ENCODE measurements at regions not wholly inside any gene's neighbourhood (a gene's known extent, or its start where the extent isn't known, plus 50 kb on each side); places are given as distances from the start of the nearest gene placed in this dataset.

DNA sequence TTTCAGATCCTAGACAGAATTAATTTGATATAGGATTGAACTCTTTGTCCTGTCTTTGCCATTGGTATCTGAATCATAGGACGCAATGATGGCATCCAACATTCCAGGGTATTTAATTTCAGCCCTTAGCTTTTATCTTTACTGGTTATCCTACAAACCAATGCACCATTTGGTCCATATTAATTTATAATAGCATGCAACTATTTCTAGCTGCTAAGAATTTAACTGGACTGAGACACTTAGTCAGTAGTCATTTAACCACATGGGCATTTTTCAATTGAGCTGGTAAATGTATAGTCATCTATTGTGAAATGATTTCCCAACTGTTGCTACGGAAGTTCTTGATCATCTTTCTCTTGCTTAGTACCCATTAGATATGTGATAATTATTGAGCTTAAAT is 141.1 kb downstream of the CD164 start:
- CTCF ChIA-PET = no interaction called here

DNA sequence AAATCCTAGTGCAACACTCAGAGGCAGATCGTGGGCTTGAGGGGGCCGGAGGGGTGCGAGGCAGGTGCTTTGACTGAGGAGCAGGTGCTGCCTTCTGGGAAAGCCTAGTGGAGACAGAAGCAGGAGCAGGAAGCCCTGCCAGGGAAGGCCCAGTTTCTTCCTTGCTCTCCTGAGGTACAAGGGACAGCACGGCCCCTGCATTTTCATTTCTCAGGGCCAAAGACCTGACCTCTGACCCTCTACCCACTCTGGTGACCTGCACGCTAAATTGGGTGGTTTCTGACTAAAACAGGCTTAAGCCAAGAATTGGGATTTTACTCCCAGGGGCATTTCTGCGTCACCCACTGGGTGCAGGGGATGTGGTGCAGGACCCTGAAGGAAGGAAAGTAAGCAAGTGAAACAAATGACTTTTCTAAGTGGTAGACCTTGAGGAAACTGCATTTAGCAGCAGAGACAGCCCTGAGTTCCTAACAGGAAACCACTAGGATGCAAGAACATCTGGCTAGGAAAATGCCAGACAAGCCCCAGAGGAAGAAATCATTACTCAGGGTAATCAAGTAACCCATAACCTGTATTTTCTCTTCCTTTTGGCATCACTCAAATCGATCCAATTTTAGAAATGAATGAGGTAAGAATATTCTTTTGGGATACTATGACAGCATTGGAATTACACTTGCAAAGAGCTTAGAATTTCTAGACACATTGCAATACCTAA is 141.7 kb downstream of the CD164 start:
- ChIA-PET CTCF (no interaction called here), POLR2A (no interaction called here)
- Histone ChIP-seq H3K9me3 (no peaks in the 10 kb centered on the region), H3K4me3 (no peak overlapping the region), H3K4me1 (no peaks in the 10 kb centered on the region), H3K4me2 (no peak overlapping the region), H3K27ac (no peak overlapping the region)
- WGBS (ENCODE audit: missing lambda C conversion rate) = 65% methylated on average over 6 of the region's 7 CpGs
- no peak for DNase-seq (ENCODE audit: low read depth in 1 of 2, low spot score in 1 of 2)
- TF ChIP-seq, protein P1, sequence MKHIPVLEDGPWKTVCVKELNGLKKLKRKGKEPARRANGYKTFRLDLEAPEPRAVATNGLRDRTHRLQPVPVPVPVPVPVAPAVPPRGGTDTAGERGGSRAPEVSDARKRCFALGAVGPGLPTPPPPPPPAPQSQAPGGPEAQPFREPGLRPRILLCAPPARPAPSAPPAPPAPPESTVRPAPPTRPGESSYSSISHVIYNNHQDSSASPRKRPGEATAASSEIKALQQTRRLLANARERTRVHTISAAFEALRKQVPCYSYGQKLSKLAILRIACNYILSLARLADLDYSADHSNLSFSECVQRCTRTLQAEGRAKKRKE (CRISPR knock-in tag; IDR thresholded peaks at IDR 0.05; ENCODE audit: low read depth) = no peak
- FAIRE-seq = no peak
- no peak for ATAC-seq

More for the DNA sequence above, 141.1 kb downstream of the CD164 start:
- H3K4me3 ChIP-seq = no peak overlapping the region
- H3K27ac ChIP-seq = no peak overlapping the region
- no peak for DNase-seq (ENCODE audit: low read depth in 1 of 2, low spot score in 1 of 2)
- TF ChIP-seq CHD4 (IDR thresholded peaks at IDR 0.05; ENCODE audit: borderline replicate concordance) (no peak), BHLHE40 (IDR thresholded peaks at IDR 0.05; ENCODE audit: low read depth, low read length) (no peak), RAD21 (conservative IDR thresholded peaks at IDR 0.05 in 1 of 2, IDR thresholded peaks at IDR 0.05 in 1 of 2) (no peak), HDAC2 (IDR thresholded peaks at IDR 0.05) (no peak), RNF2 (IDR thresholded peaks at IDR 0.05; ENCODE audit: borderline replicate concordance, low read depth) (no peak), HOXA7 (CRISPR knock-in tag; IDR thresholded peaks at IDR 0.05) (no peak), HOXB13 (CRISPR knock-in tag; IDR thresholded peaks at IDR 0.05; ENCODE audit: low read depth) (no peak), FOXS1 (CRISPR knock-in tag; IDR thresholded peaks at IDR 0.05) (no peak), TFCP2L1 (CRISPR knock-in tag; IDR thresholded peaks at IDR 0.05) (no peak), RARB (CRISPR knock-in tag; IDR thresholded peaks at IDR 0.05) (no peak), HEYL (CRISPR knock-in tag; IDR thresholded peaks at IDR 0.05) (no peak), SMC3 (IDR thresholded peaks at IDR 0.05) (no peak)
- TF ChIP-seq, protein P2, sequence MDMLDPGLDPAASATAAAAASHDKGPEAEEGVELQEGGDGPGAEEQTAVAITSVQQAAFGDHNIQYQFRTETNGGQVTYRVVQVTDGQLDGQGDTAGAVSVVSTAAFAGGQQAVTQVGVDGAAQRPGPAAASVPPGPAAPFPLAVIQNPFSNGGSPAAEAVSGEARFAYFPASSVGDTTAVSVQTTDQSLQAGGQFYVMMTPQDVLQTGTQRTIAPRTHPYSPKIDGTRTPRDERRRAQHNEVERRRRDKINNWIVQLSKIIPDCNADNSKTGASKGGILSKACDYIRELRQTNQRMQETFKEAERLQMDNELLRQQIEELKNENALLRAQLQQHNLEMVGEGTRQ (IDR thresholded peaks at IDR 0.05) = no peak
- TF ChIP-seq, protein P3, sequence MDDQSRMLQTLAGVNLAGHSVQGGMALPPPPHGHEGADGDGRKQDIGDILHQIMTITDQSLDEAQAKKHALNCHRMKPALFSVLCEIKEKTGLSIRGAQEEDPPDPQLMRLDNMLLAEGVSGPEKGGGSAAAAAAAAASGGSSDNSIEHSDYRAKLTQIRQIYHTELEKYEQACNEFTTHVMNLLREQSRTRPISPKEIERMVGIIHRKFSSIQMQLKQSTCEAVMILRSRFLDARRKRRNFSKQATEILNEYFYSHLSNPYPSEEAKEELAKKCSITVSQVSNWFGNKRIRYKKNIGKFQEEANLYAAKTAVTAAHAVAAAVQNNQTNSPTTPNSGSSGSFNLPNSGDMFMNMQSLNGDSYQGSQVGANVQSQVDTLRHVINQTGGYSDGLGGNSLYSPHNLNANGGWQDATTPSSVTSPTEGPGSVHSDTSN (IDR thresholded peaks at IDR 0.05) = no peak
- TF ChIP-seq, protein P1 (CRISPR knock-in tag; IDR thresholded peaks at IDR 0.05; ENCODE audit: low read depth) = no peak
- 91% methylated on average over 2 of the region's 2 CpGs for WGBS (ENCODE audit: missing lambda C conversion rate)
- no peak overlapping the region for H3K4me2 ChIP-seq
- FAIRE-seq = no peak
- H3K4me1 ChIP-seq = no peaks in the 10 kb centered on the region
- ATAC-seq = no peak
- POLR2A ChIA-PET = no interaction called here
- H3K9me3 ChIP-seq = no peaks in the 10 kb centered on the region

DNA sequence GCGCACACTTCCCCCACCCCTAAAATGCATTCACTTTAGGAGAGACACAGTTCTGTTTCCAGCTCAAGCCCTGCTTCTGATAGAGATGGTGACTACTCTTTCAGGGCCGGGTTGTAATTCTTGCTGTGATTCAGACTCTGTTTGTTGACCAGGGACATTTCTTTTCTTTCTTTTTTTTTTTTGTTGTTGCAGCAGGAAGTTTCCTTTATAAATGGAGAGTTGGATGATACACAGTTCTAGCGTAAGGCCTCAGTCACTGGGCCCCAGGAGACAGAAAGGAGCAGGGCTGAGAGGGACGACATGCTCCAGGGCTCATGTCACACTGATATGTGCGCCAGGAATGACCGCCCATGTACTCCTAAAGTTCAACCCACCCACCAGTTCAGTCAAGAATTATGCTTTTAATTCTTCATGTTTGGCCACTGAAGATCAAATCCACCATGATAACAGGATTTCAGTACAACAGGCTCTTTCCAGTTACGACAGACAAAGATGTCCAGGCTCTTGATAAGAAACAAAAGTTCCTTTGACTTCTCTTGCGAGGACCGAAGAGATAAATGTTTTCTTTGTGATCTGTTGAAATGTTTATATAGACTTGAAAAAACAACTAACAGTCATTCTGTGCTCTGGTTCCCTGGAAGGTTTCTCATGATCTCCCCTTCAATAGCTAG is 142.5 kb downstream of the CD164 start:
- Histone ChIP-seq H3K4me2 (no peak overlapping the region), H3K27ac (no peak overlapping the region), H3K4me1 (no peaks in the 10 kb centered on the region), H3K4me3 (no peak overlapping the region), H3K9me3 (no peaks in the 10 kb centered on the region)
- 85% methylated on average over 9 of the region's 9 CpGs for WGBS (ENCODE audit: missing lambda C conversion rate)
- ChIA-PET CTCF (no interaction called here), POLR2A (no interaction called here)
- ATAC-seq (no peak), FAIRE-seq (no peak), DNase-seq (ENCODE audit: low read depth in 1 of 2, low spot score in 1 of 2) (no peak)
- TF ChIP-seq, protein P4, sequence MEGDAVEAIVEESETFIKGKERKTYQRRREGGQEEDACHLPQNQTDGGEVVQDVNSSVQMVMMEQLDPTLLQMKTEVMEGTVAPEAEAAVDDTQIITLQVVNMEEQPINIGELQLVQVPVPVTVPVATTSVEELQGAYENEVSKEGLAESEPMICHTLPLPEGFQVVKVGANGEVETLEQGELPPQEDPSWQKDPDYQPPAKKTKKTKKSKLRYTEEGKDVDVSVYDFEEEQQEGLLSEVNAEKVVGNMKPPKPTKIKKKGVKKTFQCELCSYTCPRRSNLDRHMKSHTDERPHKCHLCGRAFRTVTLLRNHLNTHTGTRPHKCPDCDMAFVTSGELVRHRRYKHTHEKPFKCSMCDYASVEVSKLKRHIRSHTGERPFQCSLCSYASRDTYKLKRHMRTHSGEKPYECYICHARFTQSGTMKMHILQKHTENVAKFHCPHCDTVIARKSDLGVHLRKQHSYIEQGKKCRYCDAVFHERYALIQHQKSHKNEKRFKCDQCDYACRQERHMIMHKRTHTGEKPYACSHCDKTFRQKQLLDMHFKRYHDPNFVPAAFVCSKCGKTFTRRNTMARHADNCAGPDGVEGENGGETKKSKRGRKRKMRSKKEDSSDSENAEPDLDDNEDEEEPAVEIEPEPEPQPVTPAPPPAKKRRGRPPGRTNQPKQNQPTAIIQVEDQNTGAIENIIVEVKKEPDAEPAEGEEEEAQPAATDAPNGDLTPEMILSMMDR (IDR thresholded peaks at IDR 0.05) = no peak
- no peak for TF ChIP-seq SREBF2 (IDR thresholded peaks at IDR 0.05)
- TF ChIP-seq NPAS2 (CRISPR knock-in tag; IDR thresholded peaks at IDR 0.05; ENCODE audit: borderline replicate concordance) = no peak
- no peak for TF ChIP-seq TFCP2L1 (CRISPR knock-in tag; IDR thresholded peaks at IDR 0.05)
- no peak for TF ChIP-seq CHD2 (IDR thresholded peaks at IDR 0.05; ENCODE audit: low read length, partially characterized antibody)
- TF ChIP-seq FOXS1 (CRISPR knock-in tag; IDR thresholded peaks at IDR 0.05) = no peak
- TF ChIP-seq, protein P5, sequence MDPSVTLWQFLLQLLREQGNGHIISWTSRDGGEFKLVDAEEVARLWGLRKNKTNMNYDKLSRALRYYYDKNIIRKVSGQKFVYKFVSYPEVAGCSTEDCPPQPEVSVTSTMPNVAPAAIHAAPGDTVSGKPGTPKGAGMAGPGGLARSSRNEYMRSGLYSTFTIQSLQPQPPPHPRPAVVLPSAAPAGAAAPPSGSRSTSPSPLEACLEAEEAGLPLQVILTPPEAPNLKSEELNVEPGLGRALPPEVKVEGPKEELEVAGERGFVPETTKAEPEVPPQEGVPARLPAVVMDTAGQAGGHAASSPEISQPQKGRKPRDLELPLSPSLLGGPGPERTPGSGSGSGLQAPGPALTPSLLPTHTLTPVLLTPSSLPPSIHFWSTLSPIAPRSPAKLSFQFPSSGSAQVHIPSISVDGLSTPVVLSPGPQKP (IDR thresholded peaks at IDR 0.05; ENCODE audit: low read depth, low read length) = no peak

Data from A549 (cell line).